Activated CD8-positive, alpha-beta memory T cell treated with anti-CD3 and anti-CD28 coated beads for 36 hours (primary cell): ENCODE measurements at regions not wholly inside any gene's neighbourhood (a gene's known extent, or its start where the extent isn't known, plus 50 kb on each side); places are given as distances from the start of the nearest gene placed in this dataset.

Experiments used
- CTCF ChIA-PET: fragments of 350-600 bp; sonication (Branson Sonifier 250); formaldehyde crosslinking; loops from one replicate; lab custom pipeline; 2021; ENCODE audit warnings: antibody characterized with exemption; lab: Charles Lee
- POLR2A ChIA-PET: fragments of 350-600 bp; sonication (Branson Sonifier 250); formaldehyde crosslinking; loops from one replicate; lab custom pipeline; 2021; ENCODE audit warnings: antibody characterized with exemption; lab: Charles Lee

DNA sequence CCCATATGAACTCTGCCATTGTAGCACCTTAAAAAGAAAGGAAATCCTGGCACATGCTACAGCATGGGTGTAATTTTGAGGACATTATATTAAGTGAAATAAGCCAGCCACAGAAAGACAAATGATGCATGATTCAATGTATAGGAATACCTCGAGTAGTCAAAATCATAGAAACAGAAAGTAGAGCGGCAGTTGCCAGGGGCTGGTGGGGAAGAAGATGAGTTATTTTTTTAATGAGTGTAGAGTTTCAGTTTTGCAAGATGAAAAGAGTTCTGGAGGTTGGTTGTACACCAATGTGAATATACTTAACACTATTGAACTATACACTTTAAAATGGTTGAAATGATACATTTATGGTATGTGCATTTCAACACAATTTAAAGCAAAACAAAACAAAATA is 133.0 kb downstream of the ZDHHC21 start:
- ChIA-PET POLR2A (no interaction called here), CTCF (no interaction called here)

DNA sequence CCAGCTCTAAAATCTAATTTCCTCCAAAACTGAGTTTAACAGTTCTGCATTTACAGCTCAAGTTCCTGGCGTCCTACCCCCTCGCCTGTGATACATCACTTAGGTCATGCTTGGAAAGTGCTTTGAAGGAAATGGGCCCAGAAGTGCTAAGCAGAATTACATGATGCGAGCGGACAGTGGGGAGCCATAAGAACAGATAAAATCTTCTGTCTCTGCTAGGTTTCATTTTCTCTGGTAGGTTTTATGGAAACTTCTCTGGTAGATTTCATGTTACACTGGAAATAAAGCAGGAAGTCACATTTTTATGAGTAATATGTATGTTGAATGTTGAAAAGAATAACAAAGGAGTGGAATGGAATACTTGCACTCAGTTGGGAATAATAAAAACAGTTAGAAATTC is 138.3 kb downstream of the ZDHHC21 start:
- ChIA-PET POLR2A (no interaction called here), CTCF (no interaction called here)

DNA sequence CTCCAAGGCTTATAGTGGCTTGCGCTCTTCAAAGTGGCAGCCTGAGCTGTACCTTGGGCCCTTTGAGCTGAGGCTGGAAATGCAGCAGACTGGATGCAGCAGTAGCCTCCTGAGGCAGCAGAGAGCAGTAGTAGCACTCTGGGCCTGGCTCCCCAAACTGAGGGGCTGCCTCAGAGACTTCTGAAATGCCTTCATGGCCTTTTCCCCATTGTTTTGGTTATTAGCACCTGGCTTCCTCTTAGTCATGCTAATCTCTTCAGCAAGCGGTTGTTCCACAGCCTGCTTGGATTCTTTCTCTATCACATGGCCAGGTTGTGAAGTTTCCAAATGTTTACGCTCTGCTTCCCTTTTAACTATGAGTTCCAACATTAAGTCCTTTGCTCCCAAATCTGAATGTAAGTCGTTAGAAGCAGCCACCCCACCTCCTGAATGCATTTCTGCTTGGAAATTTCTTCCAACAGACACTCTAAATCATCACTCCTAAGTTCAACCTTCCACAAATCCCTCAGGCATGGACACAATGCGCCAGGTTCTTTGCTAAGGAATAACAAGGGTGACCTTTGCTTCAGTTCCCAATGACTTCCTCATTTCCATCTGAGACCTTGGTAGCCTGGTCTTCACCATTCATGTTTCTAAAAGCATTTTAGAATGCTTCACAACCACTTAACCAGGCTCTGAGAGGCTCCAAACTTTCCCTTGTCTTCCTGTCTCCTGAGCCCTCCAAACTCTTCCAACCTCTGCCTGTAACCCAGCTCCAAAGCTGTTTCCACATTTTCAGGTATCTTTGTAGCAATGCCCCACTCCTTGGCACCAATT is 145.8 kb downstream of the ZDHHC21 start:
- ChIA-PET POLR2A (no interaction called here), CTCF (no interaction called here)

DNA sequence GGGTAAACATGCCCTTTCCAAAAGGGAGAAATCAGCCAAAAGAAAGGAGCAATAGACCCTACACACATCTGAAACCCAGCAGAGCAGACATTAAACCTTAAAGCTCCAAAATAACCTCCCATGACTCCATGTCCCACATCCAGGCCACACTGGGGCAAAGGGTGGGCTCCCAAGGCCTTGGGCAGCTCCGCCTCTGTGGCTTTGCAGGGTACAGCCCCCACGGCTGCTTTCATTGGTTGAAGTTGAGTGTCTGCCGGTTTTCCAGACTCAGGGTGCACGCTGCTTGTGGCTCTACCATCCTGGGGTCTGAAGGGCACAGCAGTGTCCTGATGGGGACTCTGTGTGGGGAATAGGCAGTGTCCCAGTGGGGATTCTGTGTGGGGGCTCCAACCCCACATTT is 146.5 kb downstream of the ZDHHC21 start:
- POLR2A ChIA-PET = no interaction called here
- CTCF ChIA-PET = no interaction called here

DNA sequence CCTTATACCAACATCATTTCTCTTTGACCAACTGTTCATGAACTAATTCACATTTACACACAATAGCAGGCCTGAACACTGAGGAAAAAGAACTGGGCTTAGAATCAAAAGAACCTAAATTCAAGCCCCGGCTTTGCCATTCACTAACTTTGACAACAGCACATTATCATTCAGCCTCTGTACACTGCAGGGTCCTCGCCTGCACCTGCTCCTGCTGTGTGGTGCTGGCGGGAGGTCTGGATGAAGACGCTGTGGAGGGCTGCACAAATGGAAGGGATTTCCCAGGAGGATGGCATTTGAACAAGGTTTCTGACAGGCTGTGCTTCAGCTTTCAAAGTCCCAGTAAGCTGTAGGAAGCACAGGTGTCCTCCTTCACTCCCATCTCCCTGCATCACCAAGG is 151.2 kb downstream of the ZDHHC21 start:
- POLR2A ChIA-PET = no interaction called here
- CTCF ChIA-PET = no interaction called here

DNA sequence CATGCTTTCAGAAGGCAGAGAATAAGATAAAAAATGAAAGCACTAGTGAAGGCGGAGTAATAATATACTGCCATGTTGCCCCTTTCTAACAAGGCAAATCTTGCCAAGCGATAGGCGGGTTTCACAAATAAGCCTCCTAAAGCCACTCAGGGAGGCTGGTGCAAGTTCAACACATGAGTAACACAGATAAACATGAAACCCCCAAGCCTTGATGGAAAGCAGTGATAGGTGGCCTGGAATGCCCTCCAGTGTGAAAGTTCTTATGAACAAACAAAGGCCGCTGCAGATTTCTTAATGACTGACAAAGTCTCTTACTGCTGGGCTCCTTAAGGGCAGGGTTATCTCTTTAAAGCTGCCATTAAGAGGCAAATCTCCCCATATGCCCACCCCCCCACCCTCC is 154.7 kb downstream of the ZDHHC21 start:
- CTCF ChIA-PET = no interaction called here
- POLR2A ChIA-PET = no interaction called here

DNA sequence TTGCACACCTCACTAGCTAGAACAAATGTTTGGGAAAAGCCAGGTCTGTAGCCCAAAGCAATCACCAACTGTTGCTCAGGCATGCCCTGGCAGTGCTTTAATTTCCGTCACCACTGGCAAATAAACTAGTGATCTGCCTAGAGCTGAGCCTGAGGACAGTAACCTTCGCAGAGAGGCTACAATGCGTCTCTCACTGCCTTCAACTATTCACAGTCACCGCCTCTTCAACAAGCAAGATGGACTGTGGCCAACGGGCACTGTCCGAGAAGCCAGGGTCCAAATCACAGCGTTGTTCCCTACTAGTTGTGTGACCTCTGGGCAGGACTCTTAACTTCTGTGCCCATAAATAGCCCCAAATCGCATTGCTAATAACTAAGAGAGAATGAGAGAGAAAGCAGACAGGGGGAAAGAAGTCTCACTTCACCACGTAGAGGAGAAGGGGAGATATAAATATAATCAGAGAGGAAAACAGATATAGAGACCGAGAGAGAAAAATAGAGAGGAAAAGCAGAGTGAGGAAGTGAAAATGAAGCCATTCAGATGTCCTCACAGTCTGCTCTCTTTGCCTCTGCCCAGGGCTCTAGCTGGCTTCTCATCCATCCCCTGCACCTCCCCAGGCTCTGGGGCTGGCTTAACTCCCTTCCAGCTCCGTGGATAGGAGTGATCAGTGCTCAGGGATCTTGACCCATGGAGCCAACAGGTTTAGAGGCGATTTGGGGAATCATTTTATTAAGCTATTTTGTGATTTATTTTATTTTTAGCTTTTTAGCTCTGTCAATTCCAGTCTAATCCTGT is 157.9 kb downstream of the ZDHHC21 start:
- POLR2A ChIA-PET = no interaction called here
- CTCF ChIA-PET = no interaction called here

DNA sequence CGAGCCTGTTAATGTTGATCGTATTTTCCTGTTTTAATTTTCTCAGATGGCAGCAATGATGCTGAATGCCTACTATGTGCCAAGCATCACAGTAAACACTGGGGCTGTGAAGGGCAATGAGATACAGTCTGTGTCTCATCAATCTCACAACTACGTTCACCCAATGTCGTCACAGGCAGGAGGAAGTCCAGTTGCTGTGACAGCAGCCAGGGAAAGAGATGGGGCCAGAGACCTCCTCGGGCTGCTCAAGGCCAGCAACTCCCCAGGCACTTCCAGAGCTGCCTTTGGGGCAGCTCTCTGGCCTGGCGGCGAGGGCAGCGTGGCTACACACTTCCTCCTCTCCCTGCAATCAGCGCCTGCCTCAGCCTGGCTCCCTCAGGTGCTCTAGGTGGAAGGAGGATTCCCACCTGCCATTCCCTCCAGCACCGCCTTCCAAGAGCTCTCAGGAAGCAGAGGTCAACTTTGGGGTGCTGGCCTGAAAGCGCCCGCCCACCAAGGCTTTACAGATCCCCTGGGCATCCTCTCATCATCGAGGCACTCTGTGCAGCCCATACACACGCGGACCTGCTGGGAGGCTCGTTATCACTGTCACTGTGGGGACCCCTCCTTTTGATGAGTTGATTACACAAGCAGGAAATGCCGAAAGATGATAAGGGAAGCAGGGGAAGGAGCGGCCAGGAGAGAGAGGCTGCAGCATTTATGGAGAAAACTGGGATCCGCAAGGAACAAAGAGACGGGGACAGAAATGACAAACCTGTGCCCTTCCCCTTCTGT is 159.2 kb downstream of the ZDHHC21 start:
- ChIA-PET CTCF (no interaction called here), POLR2A (no interaction called here)

DNA sequence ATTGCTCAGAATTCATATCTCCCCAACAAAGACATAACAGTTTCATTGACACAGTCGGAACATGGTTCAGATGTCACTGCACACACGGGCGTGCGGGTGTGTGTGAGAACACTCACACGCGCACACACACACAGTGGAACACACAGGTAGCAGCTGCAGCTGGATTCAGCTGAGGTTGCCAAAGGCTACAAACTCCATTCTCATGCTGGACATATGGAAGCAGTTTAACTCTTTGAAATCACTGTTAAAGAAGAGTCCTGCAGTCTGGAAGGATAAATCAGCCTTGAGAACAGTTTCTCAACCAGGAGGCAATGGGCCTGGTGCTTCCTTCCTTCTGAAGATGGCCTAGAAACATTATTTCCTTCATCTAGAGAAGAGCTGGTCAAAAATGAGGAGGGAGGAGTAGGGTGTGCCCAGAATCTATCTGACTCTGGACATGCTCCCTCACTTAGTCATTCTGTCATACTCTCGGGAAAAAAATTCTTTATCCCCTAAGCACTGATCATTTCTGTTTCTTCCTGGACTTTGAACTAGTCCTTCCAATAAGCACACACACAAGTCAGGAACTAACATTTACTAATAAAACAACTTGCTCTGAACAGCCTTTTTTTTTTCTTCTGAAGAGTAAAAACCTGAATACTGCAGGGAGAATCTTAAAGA is 160.6 kb downstream of the ZDHHC21 start:
- ChIA-PET CTCF (no interaction called here), POLR2A (no interaction called here)

DNA sequence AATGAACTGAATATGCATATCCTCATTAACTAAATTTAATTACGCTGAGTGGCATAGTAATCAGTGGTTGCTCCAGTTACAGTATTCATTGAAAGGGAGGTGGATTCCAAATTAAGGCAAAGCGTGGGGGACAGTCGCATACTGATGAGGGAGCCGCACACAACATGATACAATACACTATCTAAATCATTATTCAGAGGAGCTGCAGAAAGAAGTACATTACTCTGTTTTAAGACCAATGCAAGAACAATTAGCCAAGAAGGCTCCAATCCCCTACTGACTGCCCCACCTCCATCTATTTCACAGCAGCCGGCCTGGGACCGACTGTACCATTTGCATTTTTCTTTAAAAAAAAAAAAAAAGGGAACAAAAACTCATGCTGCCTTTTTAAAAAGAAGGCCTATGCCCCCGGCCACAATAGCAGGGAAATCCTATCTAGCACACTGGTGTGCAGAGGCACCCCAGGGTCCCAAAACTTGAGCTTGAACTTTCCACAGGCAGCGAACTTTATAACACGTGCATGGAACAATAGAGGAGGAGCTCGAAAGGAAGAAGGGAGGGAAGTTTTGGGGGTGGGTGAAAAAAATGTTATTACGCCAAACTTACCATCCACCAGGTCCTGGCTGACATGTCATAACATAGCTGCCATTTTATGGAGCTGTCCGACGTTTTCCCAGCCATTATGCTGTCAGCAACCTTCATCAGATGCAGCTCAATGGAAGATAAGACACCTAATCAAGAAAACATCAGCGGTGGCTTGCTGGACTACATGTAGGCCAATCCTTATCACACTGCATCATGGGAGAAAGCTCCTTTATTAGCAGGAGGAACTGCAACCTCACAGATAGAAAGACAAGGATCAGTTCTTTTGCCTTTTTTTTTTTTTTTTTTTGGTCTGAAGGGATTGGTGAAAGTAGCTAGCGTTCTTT is 161.6 kb downstream of the ZDHHC21 start:
- ChIA-PET CTCF (interaction anchor here (0.6 kb wide), 1 partner anchor 25 kb away, joined by 3 read pairs; no protein-coding TSS in a partner anchor), POLR2A (no interaction called here)

DNA sequence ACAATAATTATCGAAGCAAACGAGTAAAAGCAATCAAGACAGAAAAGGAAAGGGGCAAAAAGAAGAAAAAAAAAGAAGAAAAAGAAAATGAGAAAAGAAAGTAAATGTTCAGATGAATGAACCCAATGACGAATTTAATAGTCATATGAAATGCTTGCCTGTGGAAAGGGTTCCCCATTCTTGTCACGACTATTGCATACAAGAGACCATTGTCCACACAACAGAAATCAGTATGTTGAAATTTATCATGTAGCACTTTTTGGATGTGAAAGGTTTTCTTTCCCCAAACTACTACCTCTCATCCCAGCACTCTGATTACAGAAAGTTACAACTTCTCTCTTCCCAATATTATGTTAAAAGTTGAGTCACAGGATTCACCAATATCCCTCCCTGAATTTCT is 162.4 kb downstream of the ZDHHC21 start:
- ChIA-PET POLR2A (no interaction called here), CTCF (no interaction called here)

DNA sequence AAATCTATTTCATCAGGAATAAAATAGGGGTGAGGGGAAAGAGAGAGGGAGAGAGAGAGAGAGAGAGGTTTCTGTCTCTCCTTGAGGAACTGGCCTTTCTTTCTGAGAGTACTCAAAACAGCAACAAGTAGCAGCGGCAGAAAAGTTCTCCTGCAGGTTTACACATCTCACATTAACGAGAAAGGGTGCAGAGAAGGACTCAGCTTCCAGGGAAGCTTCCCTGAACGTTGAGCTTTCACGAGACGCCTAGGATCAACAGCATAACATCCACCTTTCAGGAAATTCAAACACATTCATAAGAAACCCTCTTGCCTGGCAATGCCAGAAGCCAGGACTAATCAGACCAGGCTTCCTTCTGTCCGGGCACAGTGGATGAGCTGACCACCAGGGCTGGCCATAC is 162.9 kb downstream of the ZDHHC21 start:
- ChIA-PET POLR2A (no interaction called here), CTCF (no interaction called here)

DNA sequence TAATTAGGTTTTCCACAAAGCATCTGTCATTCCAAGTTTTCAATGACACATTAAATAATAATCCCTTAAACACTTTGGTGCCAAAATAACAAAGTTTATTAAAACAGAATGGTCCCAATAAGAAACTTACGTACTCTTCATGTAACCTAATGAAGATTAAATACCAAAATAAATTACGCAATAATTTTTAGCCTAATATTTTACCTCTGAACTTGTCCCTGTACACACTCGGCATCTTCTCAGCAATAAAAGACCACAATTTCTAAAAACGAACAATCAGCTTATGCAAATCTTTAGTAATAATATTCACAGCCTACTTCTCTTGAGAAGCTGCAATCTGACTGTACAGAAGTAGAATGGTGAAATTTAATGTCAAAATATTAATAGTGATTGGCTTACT is 163.6 kb downstream of the ZDHHC21 start:
- ChIA-PET POLR2A (no interaction called here), CTCF (no interaction called here)

DNA sequence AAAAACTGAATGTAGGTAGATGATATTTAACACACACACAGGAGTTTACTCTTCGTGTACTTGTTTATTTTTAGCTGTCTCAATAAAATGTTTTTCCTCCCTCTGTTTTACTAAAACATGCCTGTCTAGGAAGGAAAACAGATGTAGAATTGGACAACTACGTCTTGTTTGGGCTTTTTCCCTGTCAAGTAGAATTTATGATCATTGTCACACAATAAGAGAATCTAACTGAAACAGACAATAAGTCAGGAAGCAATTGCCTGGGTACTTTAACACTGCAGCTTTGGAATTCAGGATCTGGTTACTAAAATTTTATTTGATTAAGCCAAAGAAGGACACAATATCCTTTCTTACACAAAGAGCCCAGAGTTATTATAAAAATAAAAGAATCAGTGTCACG is 164.2 kb downstream of the ZDHHC21 start:
- ChIA-PET POLR2A (no interaction called here), CTCF (no interaction called here)

DNA sequence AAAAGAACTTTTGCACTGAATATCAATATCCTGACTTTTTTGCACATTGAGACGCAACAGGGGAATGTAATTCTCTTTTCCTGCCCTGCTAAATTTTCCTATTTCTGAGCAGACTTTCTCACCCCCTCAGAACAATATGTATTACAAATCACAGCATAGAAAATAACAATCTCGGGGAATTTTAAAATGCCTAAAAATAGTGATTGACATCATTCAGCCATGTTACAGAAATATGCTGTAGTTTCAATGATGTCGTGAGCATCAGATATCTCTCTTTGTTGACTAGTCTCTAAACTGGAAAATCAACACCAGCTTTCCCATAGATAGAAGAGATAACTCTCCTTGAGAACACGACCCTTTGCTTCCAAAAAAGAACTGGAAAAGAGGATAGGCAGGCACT is 166.7 kb downstream of the ZDHHC21 start:
- ChIA-PET CTCF (no interaction called here), POLR2A (no interaction called here)

DNA sequence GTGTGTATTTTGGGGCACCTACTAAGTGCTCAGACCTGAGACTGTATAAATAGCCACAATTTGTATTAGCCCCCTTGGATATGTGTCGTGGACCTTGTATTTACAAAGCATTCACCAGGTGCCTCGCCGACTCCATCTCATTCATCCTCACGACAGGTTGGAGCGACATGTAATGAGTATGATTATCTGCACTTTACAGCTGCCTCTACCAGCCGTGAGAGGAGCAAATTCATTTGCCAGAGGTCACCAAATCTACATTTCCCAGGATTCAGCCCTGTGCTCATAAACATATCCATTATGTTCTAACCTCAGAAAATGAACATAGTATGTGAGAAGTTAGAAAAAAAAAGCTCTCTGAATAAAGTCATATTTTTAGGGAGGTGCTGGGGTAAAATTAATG is 167.4 kb downstream of the ZDHHC21 start:
- CTCF ChIA-PET = no interaction called here
- POLR2A ChIA-PET = no interaction called here

DNA sequence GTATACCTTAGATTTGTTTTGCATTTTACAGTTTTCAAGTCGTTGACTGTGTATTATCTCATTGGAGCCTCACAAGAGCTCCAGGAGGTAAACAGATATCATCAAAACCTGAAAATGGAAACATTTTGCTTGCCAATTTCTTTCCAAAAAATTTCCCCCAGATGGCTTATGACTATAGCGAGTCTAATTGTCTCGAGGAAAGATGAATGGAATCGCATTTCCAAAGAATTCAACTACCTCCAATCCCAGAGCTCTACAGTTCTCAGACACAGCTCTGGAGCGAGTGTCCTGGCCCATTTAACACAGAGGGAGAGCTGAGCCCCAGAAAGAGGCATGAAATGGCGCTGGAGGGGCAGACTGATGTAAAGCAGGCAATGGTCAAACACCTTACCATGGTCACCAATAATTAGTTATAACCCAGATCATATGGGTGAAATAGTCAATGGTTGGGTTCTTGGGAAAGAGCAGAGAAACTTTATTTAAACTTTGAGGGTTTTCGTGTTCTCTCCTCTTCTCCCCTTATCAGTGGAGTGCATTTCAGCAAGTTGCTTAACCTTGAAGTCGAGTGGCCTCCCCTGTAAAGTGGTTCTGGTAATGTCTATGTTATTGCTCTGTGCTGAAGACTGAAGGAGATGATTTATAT is 168.2 kb downstream of the ZDHHC21 start:
- ChIA-PET CTCF (no interaction called here), POLR2A (no interaction called here)

DNA sequence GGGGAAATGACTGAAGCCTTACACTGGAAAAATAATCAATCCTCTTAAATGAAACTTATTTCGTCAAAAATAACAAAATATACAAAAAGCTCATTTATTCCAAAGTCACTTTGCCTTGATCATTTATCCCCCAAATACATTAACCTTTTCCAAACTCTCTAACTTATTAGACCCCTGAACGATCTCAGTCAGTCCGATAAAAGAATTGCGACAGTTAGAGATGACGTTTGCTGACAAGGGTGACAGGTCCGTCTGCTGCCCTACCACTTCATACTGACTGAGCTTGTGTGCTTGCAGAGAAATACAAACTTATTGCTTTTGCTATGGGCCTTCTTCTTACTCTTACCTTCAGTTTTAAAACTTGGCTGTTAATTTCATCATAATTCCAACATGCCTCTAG is 169.7 kb downstream of the ZDHHC21 start:
- ChIA-PET POLR2A (no interaction called here), CTCF (interaction anchor here (0.6 kb wide), 1 partner anchor 17 kb away, joined by 4 read pairs; no protein-coding TSS in a partner anchor)
